HepG2 (cell line): ENCODE measurements at regions not wholly inside any gene's neighbourhood (a gene's known extent, or its start where the extent isn't known, plus 50 kb on each side); places are given as distances from the start of the nearest gene placed in this dataset.

Experiments
- ATAC-seq: fragments of 200-7000 bp; cut with Tn5 transposase; 3 replicates; pipeline ENCODE4 v1.9.1; 2020; ENCODE audit warnings: mild to moderate bottlenecking, moderate library complexity
- BruUV-seq: library from RNA; stranded (reverse); fragments of 400-500 nt; replicated peaks from 2 replicates; lab custom pipeline; 2021; lab: Mats Ljungman, UMichigan
- CTCF ChIA-PET: fragments of 300-600 bp; formaldehyde crosslinking; extraction: SDS; loops from one replicate; lab custom pipeline; 2021; ENCODE audit warnings: low total read pairs, inconsistent platforms, low intra/inter-chr PET ratio; lab: Yijun Ruan, JAX
- POLR2A ChIA-PET: fragments of 350-600 bp; sonication (Branson Sonifier 250); formaldehyde crosslinking; loops from one replicate; lab custom pipeline; 2020; ENCODE audit warnings: antibody characterized with exemption, inconsistent platforms; lab: Yijun Ruan, JAX
- DNase-seq: peaks from one replicate; pipeline ENCODE4 v3.0.0-alpha.2; 2015; ENCODE audit warnings: low spot score
- FAIRE-seq: peaks from 3 replicates; lab custom pipeline; 2011; peaks lifted over from hg19 to GRCh38; lab: Jason Lieb, UNC
- H2AFZ ChIP-seq: one replicate; pipeline ENCODE4 v1.6.1; 2011; ENCODE audit warnings: low read length, inconsistent platforms
- H3K27ac ChIP-seq: fragments of 300-600 bp; 3 replicates; pipeline ENCODE4 v1.8.0; 2011; ENCODE audit warnings: mixed run types, mild to moderate bottlenecking, mixed read lengths, low read length, inconsistent platforms; ENCODE audit not compliant: insufficient read depth; ENCODE audit errors: extremely low read length
- H3K27me3 ChIP-seq, 2 experiments: fragments of 200-600 bp in 1 of 2; 2 replicates in 1 of 2; 3 replicates in 1 of 2; pipeline versions ENCODE4 v1.6.0 to v1.8.0; 2011; ENCODE audit warnings: low read length in 2 of 2, mild to moderate bottlenecking in 2 of 2, moderate library complexity in 2 of 2, inconsistent platforms in 1 of 2; ENCODE audit not compliant: insufficient read depth in 2 of 2, control insufficient read depth in 1 of 2
- H3K36me3 ChIP-seq, 2 experiments: fragments of 200-600 bp in 1 of 2; replicated peaks in 1 of 2; 2 replicates in 1 of 2; 3 replicates in 1 of 2; pipeline versions ENCODE4 v1.5.1 to v1.8.0; 2011; ENCODE audit warnings: low read length in 2 of 2, inconsistent platforms in 1 of 2; ENCODE audit not compliant: insufficient read depth in 2 of 2, control insufficient read depth in 1 of 2
- H3K4me1 ChIP-seq: 2 replicates; pipeline ENCODE4 v1.5.1; 2012; ENCODE audit warnings: low read length, inconsistent platforms; ENCODE audit not compliant: insufficient read depth
- H3K4me2 ChIP-seq: 2 replicates; pipeline ENCODE4 v1.6.0; 2011; ENCODE audit warnings: low read depth, low read length, inconsistent platforms
- H3K4me3 ChIP-seq, 3 experiments: fragments of 200-600 bp in 1 of 3; sonication (generic), shearing (Covaris generic) in 1 of 3; replicated peaks in 1 of 3; 2 replicates each; pipeline ENCODE4 v1.5.1; 2011 to 2016; ENCODE audit warnings: low read length in 3 of 3, inconsistent platforms in 2 of 3, low read depth in 2 of 3, mild to moderate bottlenecking in 2 of 3, control low read depth in 1 of 3, mixed read lengths in 1 of 3; ENCODE audit not compliant: insufficient read depth in 1 of 3
- H3K79me2 ChIP-seq: one replicate; pipeline ENCODE4 v1.6.1; 2011; ENCODE audit warnings: low read length, inconsistent platforms; ENCODE audit not compliant: insufficient read depth
- H3K9ac ChIP-seq: 2 replicates; pipeline ENCODE4 v1.6.0; 2011; ENCODE audit warnings: mild to moderate bottlenecking, low read depth, low read length, inconsistent platforms; ENCODE audit not compliant: insufficient read depth
- H3K9me3 ChIP-seq: 2 replicates; pipeline ENCODE4 v1.5.1; 2012; ENCODE audit warnings: mild to moderate bottlenecking, low read length
- H4K20me1 ChIP-seq: 2 replicates; pipeline ENCODE4 v1.6.0; 2011; ENCODE audit warnings: inconsistent platforms, mild to moderate bottlenecking, low read length, moderate library complexity; ENCODE audit not compliant: insufficient read depth
- PAX8 ChIP-seq: sonication (generic); formaldehyde crosslinking; IDR thresholded peaks from 2 replicates; pipeline ENCODE4 v1.8.0; 2022; ENCODE audit warnings: mild to moderate bottlenecking, missing genetic modification reagents, borderline replicate concordance
- RFX1 ChIP-seq: fragments of 450-650 bp; IDR thresholded peaks from 2 replicates; pipeline ENCODE4 v1.6.1; 2017
- SATB2 ChIP-seq: sonication (generic); formaldehyde crosslinking; IDR thresholded peaks from 2 replicates; pipeline ENCODE4 v1.5.0; 2020; ENCODE audit warnings: missing genetic modification reagents
- SMARCE1 ChIP-seq: fragments of 450-650 bp; IDR thresholded peaks from 2 replicates; pipeline ENCODE4 v1.6.1; 2017; ENCODE audit warnings: borderline replicate concordance
- SRF ChIP-seq: IDR thresholded peaks from 2 replicates; pipeline ENCODE4 v1.6.1; 2011; ENCODE audit warnings: mild to moderate bottlenecking, low read depth, low read length, moderate library complexity
- TBX2 ChIP-seq: sonication (generic); formaldehyde crosslinking; IDR thresholded peaks from 2 replicates; pipeline ENCODE4 v1.5.0; 2020; ENCODE audit warnings: missing genetic modification reagents, mild to moderate bottlenecking, borderline replicate concordance
- XBP1 ChIP-seq: sonication (generic); formaldehyde crosslinking; IDR thresholded peaks from 2 replicates; pipeline ENCODE4 v1.5.0; 2020; ENCODE audit warnings: missing genetic modification reagents
- ZBTB43 ChIP-seq: sonication (generic); formaldehyde crosslinking; conservative IDR thresholded peaks from 2 replicates; pipeline ENCODE4 v1.4.0; 2020; ENCODE audit warnings: missing genetic modification reagents
- ZNF598 ChIP-seq: sonication (generic); formaldehyde crosslinking; IDR thresholded peaks from 2 replicates; pipeline ENCODE4 v1.5.1; 2020; ENCODE audit warnings: mild to moderate bottlenecking, missing genetic modification reagents, borderline replicate concordance
- ZNF710 ChIP-seq: sonication (generic); formaldehyde crosslinking; IDR thresholded peaks from 2 replicates; pipeline ENCODE4 v1.5.0; 2020; ENCODE audit warnings: mild to moderate bottlenecking, missing genetic modification reagents, borderline replicate concordance
- ZNF776 ChIP-seq: sonication (generic); formaldehyde crosslinking; IDR thresholded peaks from 2 replicates; pipeline ENCODE4 v1.4.0; 2020; ENCODE audit warnings: mild to moderate bottlenecking, missing genetic modification reagents
- WGBS: methylation state at CpG from one replicate; pipeline ENCODE4 v1.1.6; 2017; ENCODE audit warnings: low lambda C conversion rate; 5-methylcytosine and 5-hydroxymethylcytosine counted together
- in situ Hi-C: cut with HindIII; loops from 2 replicates; pipeline ENCODE4 v1.10.0; 2017; ENCODE audit warnings: low pct_unique_long_range_greater_than_20kb; ENCODE audit not compliant: extremely low pct_ligation_motif_present
- intact Hi-C: fragments of 100-400 bp; cut with micrococcal nuclease; formaldehyde crosslinking; loops from one replicate; pipeline ENCODE4 v1.10.0; 2022; ENCODE audit not compliant: unreplicated experiment
- TF ChIP-seq, protein P1 (sequence below): IDR thresholded peaks from 2 replicates; pipeline ENCODE4 v1.6.1; 2018; ENCODE audit warnings: missing genetic modification reagents
- TF ChIP-seq, protein P2 (sequence below): sonication (generic); formaldehyde crosslinking; IDR thresholded peaks from 2 replicates; pipeline ENCODE4 v1.4.0; 2020; ENCODE audit warnings: mild to moderate bottlenecking, low read depth, missing genetic modification reagents
- TF ChIP-seq, protein P3 (sequence below): sonication (generic); formaldehyde crosslinking; conservative IDR thresholded peaks from 2 replicates; pipeline ENCODE4 v1.4.0; 2020; ENCODE audit warnings: missing genetic modification reagents

- Histone ChIP-seq H3K36me3 (no peaks in the 10 kb centered on the region), H3K4me3 (no peak overlapping the region), H3K27me3 (no peaks in the 10 kb centered on the region; a peak in 1 of 5 replicates), H3K9ac (no peak overlapping the region), H2AFZ (no peak overlapping the region), H3K9me3 (peaks cover 10% of the 10 kb centered on the region), H3K4me2 (no peak overlapping the region), H3K79me2 (no peaks in the 10 kb centered on the region), H4K20me1 (no peaks in the 10 kb centered on the region), H3K4me1 (peaks cover 28% of the 10 kb centered on the region), H3K27ac (no peak overlapping the region)
- ATAC-seq (no peak), FAIRE-seq (no peak), DNase-seq (no peak)
- TF ChIP-seq, protein P1, sequence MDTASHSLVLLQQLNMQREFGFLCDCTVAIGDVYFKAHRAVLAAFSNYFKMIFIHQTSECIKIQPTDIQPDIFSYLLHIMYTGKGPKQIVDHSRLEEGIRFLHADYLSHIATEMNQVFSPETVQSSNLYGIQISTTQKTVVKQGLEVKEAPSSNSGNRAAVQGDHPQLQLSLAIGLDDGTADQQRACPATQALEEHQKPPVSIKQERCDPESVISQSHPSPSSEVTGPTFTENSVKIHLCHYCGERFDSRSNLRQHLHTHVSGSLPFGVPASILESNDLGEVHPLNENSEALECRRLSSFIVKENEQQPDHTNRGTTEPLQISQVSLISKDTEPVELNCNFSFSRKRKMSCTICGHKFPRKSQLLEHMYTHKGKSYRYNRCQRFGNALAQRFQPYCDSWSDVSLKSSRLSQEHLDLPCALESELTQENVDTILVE (CRISPR knock-in tag), result no peak
- no peak for TF ChIP-seq ZNF598 (CRISPR knock-in tag)
- TF ChIP-seq TBX2, result no peak
- TF ChIP-seq ZNF776 (CRISPR knock-in tag), result no peak
- no peak for TF ChIP-seq SMARCE1
- TF ChIP-seq ZBTB43 (CRISPR knock-in tag), result no peak
- TF ChIP-seq, protein P2, sequence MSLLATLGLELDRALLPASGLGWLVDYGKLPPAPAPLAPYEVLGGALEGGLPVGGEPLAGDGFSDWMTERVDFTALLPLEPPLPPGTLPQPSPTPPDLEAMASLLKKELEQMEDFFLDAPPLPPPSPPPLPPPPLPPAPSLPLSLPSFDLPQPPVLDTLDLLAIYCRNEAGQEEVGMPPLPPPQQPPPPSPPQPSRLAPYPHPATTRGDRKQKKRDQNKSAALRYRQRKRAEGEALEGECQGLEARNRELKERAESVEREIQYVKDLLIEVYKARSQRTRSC, result no peak
- TF ChIP-seq ZNF710 (CRISPR knock-in tag), result no peak
- TF ChIP-seq SATB2 (CRISPR knock-in tag), result no peak
- no peak for TF ChIP-seq PAX8 (CRISPR knock-in tag)
- TF ChIP-seq, protein P3, sequence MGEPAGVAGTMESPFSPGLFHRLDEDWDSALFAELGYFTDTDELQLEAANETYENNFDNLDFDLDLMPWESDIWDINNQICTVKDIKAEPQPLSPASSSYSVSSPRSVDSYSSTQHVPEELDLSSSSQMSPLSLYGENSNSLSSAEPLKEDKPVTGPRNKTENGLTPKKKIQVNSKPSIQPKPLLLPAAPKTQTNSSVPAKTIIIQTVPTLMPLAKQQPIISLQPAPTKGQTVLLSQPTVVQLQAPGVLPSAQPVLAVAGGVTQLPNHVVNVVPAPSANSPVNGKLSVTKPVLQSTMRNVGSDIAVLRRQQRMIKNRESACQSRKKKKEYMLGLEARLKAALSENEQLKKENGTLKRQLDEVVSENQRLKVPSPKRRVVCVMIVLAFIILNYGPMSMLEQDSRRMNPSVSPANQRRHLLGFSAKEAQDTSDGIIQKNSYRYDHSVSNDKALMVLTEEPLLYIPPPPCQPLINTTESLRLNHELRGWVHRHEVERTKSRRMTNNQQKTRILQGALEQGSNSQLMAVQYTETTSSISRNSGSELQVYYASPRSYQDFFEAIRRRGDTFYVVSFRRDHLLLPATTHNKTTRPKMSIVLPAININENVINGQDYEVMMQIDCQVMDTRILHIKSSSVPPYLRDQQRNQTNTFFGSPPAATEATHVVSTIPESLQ (CRISPR knock-in tag), result no peak
- no peak for TF ChIP-seq XBP1 (CRISPR knock-in tag)
- no peak for TF ChIP-seq SRF
- no peak for TF ChIP-seq RFX1
- in situ Hi-C loops (no loop called here), intact Hi-C loops (no loop called here)
- ChIA-PET CTCF (no interaction called here), POLR2A (no interaction called here)
- 33% methylated on average over 3 of the region's 3 CpGs for WGBS
- BruUV-seq, result no TSS peak
Observed at GRCh38 chr6:106872049-106872448, 102.5 kb downstream of the CD24 start.
